HEK293 (cell line): ENCODE measurements at regions not wholly inside any gene's neighbourhood (a gene's known extent, or its start where the extent isn't known, plus 50 kb on each side); places are given as distances from the start of the nearest gene placed in this dataset.
A peak's percentile ranks its signal among the peaks of the same experiment; 100 is the strongest.

ENCODE experiments used
- GLIS1 ChIP-seq: fragments of 450-650 bp; formaldehyde crosslinking; IDR thresholded peaks from 2 replicates; pipeline ENCODE4 v1.5.1; 2016; ENCODE audit warnings: missing biosample characterization, missing genetic modification characterization
- GLIS2 ChIP-seq: fragments of 450-650 bp; formaldehyde crosslinking; IDR thresholded peaks from 2 replicates; pipeline ENCODE4 v1.5.1; 2016; ENCODE audit warnings: missing biosample characterization, missing genetic modification characterization
- KLF7 ChIP-seq: fragments of 450-650 bp; formaldehyde crosslinking; IDR thresholded peaks from 2 replicates; pipeline ENCODE4 v1.5.1; 2016; ENCODE audit warnings: missing biosample characterization, missing genetic modification characterization, borderline replicate concordance
- TCF7L2 ChIP-seq: IDR thresholded peaks from 2 replicates; pipeline ENCODE4 v1.6.1; 2011; ENCODE audit warnings: low read depth, mild to moderate bottlenecking, inconsistent platforms, low read length, moderate library complexity, borderline replicate concordance
- TRIM28 ChIP-seq: IDR thresholded peaks from 2 replicates; pipeline ENCODE4 v1.6.1; 2011; ENCODE audit warnings: low read length, control low read depth, borderline replicate concordance
- YY1 ChIP-seq: fragments of 450-650 bp; formaldehyde crosslinking; IDR thresholded peaks from 2 replicates; pipeline ENCODE4 v1.5.1; 2018; ENCODE audit warnings: missing biosample characterization, missing genetic modification characterization
- ZNF140 ChIP-seq: fragments of 450-650 bp; formaldehyde crosslinking; IDR thresholded peaks from 2 replicates; pipeline ENCODE4 v1.5.1; 2016; ENCODE audit warnings: missing biosample characterization, missing genetic modification characterization
- ZNF184 ChIP-seq: fragments of 450-650 bp; IDR thresholded peaks from 2 replicates; pipeline ENCODE4 v1.5.1; 2018; ENCODE audit warnings: missing biosample characterization, mild to moderate bottlenecking, missing genetic modification characterization
- ZNF211 ChIP-seq: fragments of 450-650 bp; formaldehyde crosslinking; IDR thresholded peaks from 2 replicates; pipeline ENCODE4 v1.5.1; 2016; ENCODE audit warnings: low read depth, missing biosample characterization, missing genetic modification characterization
- ZNF239 ChIP-seq: fragments of 450-650 bp; formaldehyde crosslinking; IDR thresholded peaks from 2 replicates; pipeline ENCODE4 v1.5.1; 2016; ENCODE audit warnings: missing biosample characterization, missing genetic modification characterization
- ZNF37A ChIP-seq: fragments of 450-650 bp; IDR thresholded peaks from 2 replicates; pipeline ENCODE4 v1.5.1; 2018; ENCODE audit warnings: missing biosample characterization, missing genetic modification characterization
- ZNF426 ChIP-seq: fragments of 450-650 bp; formaldehyde crosslinking; IDR thresholded peaks from 2 replicates; pipeline ENCODE4 v1.5.1; 2017; ENCODE audit warnings: missing biosample characterization, missing genetic modification characterization, mild to moderate bottlenecking, inconsistent platforms, moderate library complexity
- ZNF48 ChIP-seq: fragments of 450-650 bp; formaldehyde crosslinking; IDR thresholded peaks from 2 replicates; pipeline ENCODE4 v1.5.1; 2016; ENCODE audit warnings: missing biosample characterization, missing genetic modification characterization
- ZNF544 ChIP-seq: fragments of 450-650 bp; formaldehyde crosslinking; IDR thresholded peaks from 2 replicates; pipeline ENCODE4 v1.5.0; 2017; ENCODE audit warnings: missing biosample characterization, missing genetic modification characterization
- ZNF585B ChIP-seq: fragments of 450-650 bp; formaldehyde crosslinking; IDR thresholded peaks from 2 replicates; pipeline ENCODE4 v1.5.1; 2016; ENCODE audit warnings: missing biosample characterization, missing genetic modification characterization
- ZNF660 ChIP-seq: fragments of 450-650 bp; IDR thresholded peaks from 2 replicates; pipeline ENCODE4 v1.5.1; 2018; ENCODE audit warnings: missing biosample characterization, mild to moderate bottlenecking, missing genetic modification characterization
- ZNF76 ChIP-seq: fragments of 450-650 bp; formaldehyde crosslinking; IDR thresholded peaks from 2 replicates; pipeline ENCODE4; 2016; ENCODE audit warnings: low read depth, missing biosample characterization, missing genetic modification characterization, borderline replicate concordance
- ZNF768 ChIP-seq: fragments of 450-650 bp; formaldehyde crosslinking; IDR thresholded peaks from 2 replicates; pipeline ENCODE4 v1.5.1; 2018; ENCODE audit warnings: missing biosample characterization, mild to moderate bottlenecking, missing genetic modification characterization
- TF ChIP-seq, protein P1 (sequence below): fragments of 450-650 bp; formaldehyde crosslinking; conservative IDR thresholded peaks from 2 replicates; pipeline ENCODE4 v1.5.1; 2016; ENCODE audit warnings: low read depth, missing biosample characterization, missing genetic modification characterization
- TF ChIP-seq, protein P2 (sequence below): fragments of 450-650 bp; formaldehyde crosslinking; IDR thresholded peaks from 2 replicates; pipeline ENCODE4 v1.5.1; 2016; ENCODE audit warnings: missing biosample characterization, missing genetic modification characterization
- TF ChIP-seq, protein P3 (sequence below): fragments of 450-650 bp; formaldehyde crosslinking; IDR thresholded peaks from 2 replicates; pipeline ENCODE4 v1.5.1; 2017; ENCODE audit warnings: missing biosample characterization, missing genetic modification characterization
- TF ChIP-seq, protein P4 (sequence below): fragments of 450-650 bp; formaldehyde crosslinking; IDR thresholded peaks from 2 replicates; pipeline ENCODE4 v1.5.1; 2017; ENCODE audit warnings: missing biosample characterization, missing genetic modification characterization
- TF ChIP-seq, protein P5 (sequence below): fragments of 450-650 bp; formaldehyde crosslinking; IDR thresholded peaks from 2 replicates; pipeline ENCODE4 v1.5.1; 2016; ENCODE audit warnings: missing biosample characterization, missing genetic modification characterization, low read depth
- TF ChIP-seq, protein P6 (sequence below): fragments of 450-650 bp; formaldehyde crosslinking; IDR thresholded peaks from 2 replicates; pipeline ENCODE4 v1.5.1; 2016; ENCODE audit warnings: missing biosample characterization, missing genetic modification characterization

DNA sequence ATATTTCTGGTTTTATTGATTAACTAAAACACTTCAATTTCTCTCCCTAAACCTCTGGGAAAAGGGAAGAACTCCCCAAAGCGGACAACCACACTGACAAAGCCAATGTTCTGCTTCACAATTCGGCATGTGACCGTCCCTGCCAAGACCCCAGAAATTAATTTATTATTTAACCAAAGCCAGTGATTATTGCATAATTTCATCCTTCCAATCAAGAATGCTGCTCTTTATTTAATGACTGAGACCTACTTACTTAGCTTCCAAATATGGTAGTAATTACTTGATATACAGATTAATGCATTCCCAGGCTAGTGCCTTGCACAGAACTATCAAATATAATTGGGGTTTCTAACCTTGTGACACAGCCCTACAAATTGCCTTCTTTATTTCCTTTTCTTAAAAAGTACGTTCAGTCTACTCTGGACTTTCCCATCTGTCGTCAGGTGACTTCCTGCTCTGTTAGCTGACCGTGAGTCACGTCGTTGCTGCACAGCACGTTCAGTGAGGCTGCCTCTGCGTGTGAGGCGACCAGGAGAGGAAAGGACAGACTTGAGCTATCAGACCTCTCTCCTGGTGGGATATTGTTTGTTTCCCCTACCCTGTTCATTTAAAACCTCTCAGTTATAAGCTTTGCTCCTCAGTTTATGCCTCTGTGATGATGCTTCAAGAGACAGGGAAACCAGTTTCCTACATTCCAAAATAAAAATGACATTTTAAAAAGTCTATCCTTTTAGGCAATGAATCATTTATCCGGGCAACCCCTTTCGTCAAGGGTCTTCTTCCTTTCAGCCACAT is 55.7 kb upstream of the TNFAIP3 start (continued):
- TF ChIP-seq, protein P1, sequence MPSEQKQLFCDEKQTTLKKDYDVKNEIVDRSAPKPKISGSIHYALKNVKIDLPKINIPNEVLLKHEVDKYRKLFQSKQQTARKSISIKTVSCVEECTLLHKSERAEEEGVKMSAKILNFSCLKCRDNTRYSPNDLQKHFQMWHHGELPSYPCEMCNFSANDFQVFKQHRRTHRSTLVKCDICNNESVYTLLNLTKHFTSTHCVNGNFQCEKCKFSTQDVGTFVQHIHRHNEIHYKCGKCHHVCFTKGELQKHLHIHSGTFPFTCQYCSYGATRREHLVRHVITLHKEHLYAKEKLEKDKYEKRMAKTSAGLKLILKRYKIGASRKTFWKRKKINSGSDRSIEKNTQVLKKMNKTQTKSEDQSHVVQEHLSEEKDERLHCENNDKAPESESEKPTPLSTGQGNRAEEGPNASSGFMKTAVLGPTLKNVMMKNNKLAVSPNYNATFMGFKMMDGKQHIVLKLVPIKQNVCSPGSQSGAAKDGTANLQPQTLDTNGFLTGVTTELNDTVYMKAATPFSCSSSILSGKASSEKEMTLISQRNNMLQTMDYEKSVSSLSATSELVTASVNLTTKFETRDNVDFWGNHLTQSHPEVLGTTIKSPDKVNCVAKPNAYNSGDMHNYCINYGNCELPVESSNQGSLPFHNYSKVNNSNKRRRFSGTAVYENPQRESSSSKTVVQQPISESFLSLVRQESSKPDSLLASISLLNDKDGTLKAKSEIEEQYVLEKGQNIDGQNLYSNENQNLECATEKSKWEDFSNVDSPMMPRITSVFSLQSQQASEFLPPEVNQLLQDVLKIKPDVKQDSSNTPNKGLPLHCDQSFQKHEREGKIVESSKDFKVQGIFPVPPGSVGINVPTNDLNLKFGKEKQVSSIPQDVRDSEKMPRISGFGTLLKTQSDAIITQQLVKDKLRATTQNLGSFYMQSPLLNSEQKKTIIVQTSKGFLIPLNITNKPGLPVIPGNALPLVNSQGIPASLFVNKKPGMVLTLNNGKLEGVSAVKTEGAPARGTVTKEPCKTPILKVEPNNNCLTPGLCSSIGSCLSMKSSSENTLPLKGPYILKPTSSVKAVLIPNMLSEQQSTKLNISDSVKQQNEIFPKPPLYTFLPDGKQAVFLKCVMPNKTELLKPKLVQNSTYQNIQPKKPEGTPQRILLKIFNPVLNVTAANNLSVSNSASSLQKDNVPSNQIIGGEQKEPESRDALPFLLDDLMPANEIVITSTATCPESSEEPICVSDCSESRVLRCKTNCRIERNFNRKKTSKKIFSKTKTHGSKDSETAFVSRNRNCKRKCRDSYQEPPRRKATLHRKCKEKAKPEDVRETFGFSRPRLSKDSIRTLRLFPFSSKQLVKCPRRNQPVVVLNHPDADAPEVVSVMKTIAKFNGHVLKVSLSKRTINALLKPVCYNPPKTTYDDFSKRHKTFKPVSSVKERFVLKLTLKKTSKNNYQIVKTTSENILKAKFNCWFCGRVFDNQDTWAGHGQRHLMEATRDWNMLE (tag by site-specific recombination), result 0 out of 2 replicates have a peak, but pooled peaks have one; percentile 45
- no peak for TF ChIP-seq YY1 (tag by site-specific recombination)
- TF ChIP-seq ZNF239 (tag by site-specific recombination), result no peak
- TF ChIP-seq ZNF211 (tag by site-specific recombination), result no peak
- TF ChIP-seq, protein P2, sequence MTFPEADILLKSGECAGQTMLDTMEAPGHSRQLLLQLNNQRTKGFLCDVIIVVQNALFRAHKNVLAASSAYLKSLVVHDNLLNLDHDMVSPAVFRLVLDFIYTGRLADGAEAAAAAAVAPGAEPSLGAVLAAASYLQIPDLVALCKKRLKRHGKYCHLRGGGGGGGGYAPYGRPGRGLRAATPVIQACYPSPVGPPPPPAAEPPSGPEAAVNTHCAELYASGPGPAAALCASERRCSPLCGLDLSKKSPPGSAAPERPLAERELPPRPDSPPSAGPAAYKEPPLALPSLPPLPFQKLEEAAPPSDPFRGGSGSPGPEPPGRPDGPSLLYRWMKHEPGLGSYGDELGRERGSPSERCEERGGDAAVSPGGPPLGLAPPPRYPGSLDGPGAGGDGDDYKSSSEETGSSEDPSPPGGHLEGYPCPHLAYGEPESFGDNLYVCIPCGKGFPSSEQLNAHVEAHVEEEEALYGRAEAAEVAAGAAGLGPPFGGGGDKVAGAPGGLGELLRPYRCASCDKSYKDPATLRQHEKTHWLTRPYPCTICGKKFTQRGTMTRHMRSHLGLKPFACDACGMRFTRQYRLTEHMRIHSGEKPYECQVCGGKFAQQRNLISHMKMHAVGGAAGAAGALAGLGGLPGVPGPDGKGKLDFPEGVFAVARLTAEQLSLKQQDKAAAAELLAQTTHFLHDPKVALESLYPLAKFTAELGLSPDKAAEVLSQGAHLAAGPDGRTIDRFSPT (tag by site-specific recombination), result no peak
- no peak for TF ChIP-seq ZNF184 (tag by site-specific recombination)
- no peak for TF ChIP-seq ZNF585B (tag by site-specific recombination)
- TF ChIP-seq, protein P3, sequence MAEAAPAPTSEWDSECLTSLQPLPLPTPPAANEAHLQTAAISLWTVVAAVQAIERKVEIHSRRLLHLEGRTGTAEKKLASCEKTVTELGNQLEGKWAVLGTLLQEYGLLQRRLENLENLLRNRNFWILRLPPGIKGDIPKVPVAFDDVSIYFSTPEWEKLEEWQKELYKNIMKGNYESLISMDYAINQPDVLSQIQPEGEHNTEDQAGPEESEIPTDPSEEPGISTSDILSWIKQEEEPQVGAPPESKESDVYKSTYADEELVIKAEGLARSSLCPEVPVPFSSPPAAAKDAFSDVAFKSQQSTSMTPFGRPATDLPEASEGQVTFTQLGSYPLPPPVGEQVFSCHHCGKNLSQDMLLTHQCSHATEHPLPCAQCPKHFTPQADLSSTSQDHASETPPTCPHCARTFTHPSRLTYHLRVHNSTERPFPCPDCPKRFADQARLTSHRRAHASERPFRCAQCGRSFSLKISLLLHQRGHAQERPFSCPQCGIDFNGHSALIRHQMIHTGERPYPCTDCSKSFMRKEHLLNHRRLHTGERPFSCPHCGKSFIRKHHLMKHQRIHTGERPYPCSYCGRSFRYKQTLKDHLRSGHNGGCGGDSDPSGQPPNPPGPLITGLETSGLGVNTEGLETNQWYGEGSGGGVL (tag by site-specific recombination), result no peak
- no peak for TF ChIP-seq ZNF76
- TF ChIP-seq, protein P4, sequence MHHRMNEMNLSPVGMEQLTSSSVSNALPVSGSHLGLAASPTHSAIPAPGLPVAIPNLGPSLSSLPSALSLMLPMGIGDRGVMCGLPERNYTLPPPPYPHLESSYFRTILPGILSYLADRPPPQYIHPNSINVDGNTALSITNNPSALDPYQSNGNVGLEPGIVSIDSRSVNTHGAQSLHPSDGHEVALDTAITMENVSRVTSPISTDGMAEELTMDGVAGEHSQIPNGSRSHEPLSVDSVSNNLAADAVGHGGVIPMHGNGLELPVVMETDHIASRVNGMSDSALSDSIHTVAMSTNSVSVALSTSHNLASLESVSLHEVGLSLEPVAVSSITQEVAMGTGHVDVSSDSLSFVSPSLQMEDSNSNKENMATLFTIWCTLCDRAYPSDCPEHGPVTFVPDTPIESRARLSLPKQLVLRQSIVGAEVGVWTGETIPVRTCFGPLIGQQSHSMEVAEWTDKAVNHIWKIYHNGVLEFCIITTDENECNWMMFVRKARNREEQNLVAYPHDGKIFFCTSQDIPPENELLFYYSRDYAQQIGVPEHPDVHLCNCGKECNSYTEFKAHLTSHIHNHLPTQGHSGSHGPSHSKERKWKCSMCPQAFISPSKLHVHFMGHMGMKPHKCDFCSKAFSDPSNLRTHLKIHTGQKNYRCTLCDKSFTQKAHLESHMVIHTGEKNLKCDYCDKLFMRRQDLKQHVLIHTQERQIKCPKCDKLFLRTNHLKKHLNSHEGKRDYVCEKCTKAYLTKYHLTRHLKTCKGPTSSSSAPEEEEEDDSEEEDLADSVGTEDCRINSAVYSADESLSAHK, result no peak
- 0 out of 2 replicates have a peak, but pooled peaks have one; percentile 22 for TF ChIP-seq GLIS2
- TF ChIP-seq ZNF544 (tag by site-specific recombination), result no peak
- TF ChIP-seq, protein P5, sequence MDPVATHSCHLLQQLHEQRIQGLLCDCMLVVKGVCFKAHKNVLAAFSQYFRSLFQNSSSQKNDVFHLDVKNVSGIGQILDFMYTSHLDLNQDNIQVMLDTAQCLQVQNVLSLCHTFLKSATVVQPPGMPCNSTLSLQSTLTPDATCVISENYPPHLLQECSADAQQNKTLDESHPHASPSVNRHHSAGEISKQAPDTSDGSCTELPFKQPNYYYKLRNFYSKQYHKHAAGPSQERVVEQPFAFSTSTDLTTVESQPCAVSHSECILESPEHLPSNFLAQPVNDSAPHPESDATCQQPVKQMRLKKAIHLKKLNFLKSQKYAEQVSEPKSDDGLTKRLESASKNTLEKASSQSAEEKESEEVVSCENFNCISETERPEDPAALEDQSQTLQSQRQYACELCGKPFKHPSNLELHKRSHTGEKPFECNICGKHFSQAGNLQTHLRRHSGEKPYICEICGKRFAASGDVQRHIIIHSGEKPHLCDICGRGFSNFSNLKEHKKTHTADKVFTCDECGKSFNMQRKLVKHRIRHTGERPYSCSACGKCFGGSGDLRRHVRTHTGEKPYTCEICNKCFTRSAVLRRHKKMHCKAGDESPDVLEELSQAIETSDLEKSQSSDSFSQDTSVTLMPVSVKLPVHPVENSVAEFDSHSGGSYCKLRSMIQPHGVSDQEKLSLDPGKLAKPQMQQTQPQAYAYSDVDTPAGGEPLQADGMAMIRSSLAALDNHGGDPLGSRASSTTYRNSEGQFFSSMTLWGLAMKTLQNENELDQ (tag by site-specific recombination), result no peak
- no peak for TF ChIP-seq ZNF37A (tag by site-specific recombination)
- no peak for TF ChIP-seq TCF7L2
- TF ChIP-seq, protein P6, sequence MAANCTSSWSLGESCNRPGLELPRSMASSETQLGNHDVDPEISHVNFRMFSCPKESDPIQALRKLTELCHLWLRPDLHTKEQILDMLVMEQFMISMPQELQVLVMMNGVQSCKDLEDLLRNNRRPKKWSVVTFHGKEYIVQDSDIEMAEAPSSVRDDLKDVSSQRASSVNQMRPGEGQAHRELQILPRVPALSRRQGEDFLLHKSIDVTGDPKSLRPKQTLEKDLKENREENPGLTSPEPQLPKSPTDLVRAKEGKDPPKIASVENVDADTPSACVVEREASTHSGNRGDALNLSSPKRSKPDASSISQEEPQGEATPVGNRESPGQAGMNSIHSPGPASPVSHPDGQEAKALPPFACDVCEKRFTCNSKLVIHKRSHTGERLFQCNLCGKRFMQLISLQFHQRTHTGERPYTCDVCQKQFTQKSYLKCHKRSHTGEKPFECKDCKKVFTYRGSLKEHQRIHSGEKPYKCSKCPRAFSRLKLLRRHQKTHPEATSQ (tag by site-specific recombination), result no peak
- no peak for TF ChIP-seq ZNF140 (tag by site-specific recombination)
- 0 out of 2 replicates have a peak, but pooled peaks have one; percentile 34 for TF ChIP-seq TRIM28
- no peak for TF ChIP-seq ZNF48 (tag by site-specific recombination)
- TF ChIP-seq KLF7 (tag by site-specific recombination), result no peak
- no peak for TF ChIP-seq ZNF660 (tag by site-specific recombination)
- no peak for TF ChIP-seq ZNF426
- TF ChIP-seq GLIS1 (tag by site-specific recombination), result no peak; the same call in 1 of the 2 replicates
- TF ChIP-seq ZNF768 (tag by site-specific recombination), result 0 out of 2 replicates have a peak, but pooled peaks have one; percentile 48
